HT1080 (cell line): ENCODE measurements at regions not wholly inside any gene's neighbourhood (a gene's known extent, or its start where the extent isn't known, plus 50 kb on each side); places are given as distances from the start of the nearest gene placed in this dataset.

ENCODE experiments used
- DNase-seq: peaks from one replicate; pipeline ENCODE4 v3.0.0-alpha.2; 2015; ENCODE audit warnings: low read depth

GRCh38 chr3:102081572-102082289 lies 232.4 kb downstream of the NFKBIZ start:
- DNase-seq: no peak

- DNase-seq: no peak
Measured at GRCh38 chr3:102083473-102083872, 234.2 kb downstream of the NFKBIZ start.

- DNase-seq: no peak
Measured at GRCh38 chr3:102084006-102084405, 234.7 kb downstream of the NFKBIZ start.

GRCh38 chr3:102084704-102085103 lies 235.4 kb downstream of the NFKBIZ start:
- no peak for DNase-seq

- no peak for DNase-seq
Measured at GRCh38 chr3:102085431-102086176, 236.3 kb downstream of the NFKBIZ start.

- DNase-seq: no peak
Measured at GRCh38 chr3:102087236-102087635, 237.9 kb downstream of the NFKBIZ start.

- no peak for DNase-seq
Measured at GRCh38 chr3:102089239-102089638, 239.9 kb downstream of the NFKBIZ start.

- peak; percentile 48 for DNase-seq
Measured at GRCh38 chr3:102089904-102090720, 240.8 kb downstream of the NFKBIZ start.

GRCh38 chr3:102090721-102091045 lies 241.4 kb downstream of the NFKBIZ start:
- DNase-seq: no peak

GRCh38 chr3:102091358-102091757 lies 242.0 kb downstream of the NFKBIZ start:
- no peak for DNase-seq

GRCh38 chr3:102092617-102093466 lies 243.5 kb downstream of the NFKBIZ start:
- peak; percentile 61 for DNase-seq

- DNase-seq: no peak
Measured at GRCh38 chr3:102094506-102094905, 245.2 kb downstream of the NFKBIZ start.

- DNase-seq: no peak
Measured at GRCh38 chr3:102095383-102095782, 246.1 kb downstream of the NFKBIZ start.

- no peak for DNase-seq
Measured at GRCh38 chr3:102096066-102096465, 246.8 kb downstream of the NFKBIZ start.

- DNase-seq: no peak
Measured at GRCh38 chr3:102098130-102098885, 249.0 kb downstream of the NFKBIZ start.

GRCh38 chr3:102099913-102100312 lies 250.6 kb downstream of the NFKBIZ start:
- DNase-seq: no peak

- no peak for DNase-seq
Measured at GRCh38 chr3:102102394-102102793, 253.1 kb downstream of the NFKBIZ start.

GRCh38 chr3:102104033-102104432 lies 254.7 kb downstream of the NFKBIZ start:
- DNase-seq: peak; percentile 8

- no peak for DNase-seq
Measured at GRCh38 chr3:102105193-102105592, 255.9 kb downstream of the NFKBIZ start.

GRCh38 chr3:102106416-102107097 lies 257.2 kb downstream of the NFKBIZ start:
- peak; percentile 36 for DNase-seq
